ENCODE measurements at regions not wholly inside any gene's neighbourhood (a gene's known extent, or its start where the extent isn't known, plus 50 kb on each side); places are given as distances from the start of the nearest gene placed in this dataset.

DNA sequence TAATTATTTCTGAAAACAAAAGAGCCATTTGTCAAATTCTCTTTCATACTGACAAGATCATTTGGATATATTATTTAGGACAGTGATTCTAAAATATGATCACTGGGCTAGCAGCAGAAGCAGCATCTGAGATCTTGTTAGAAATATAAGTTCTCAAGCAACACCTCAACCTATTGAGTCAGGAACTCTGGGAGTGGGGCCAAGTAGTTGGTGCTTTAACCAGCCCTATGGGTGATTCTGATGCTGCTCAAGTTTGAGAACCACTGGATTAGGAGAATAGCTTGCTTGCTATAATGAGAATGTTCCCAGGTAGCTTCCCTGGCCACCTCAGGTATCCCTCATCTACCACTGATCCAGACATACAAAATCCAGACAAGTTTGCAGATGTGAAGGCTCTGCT, 466.9 kb upstream of the CELF4 start:
- TF ChIP-seq POLR2AphosphoS5 (IDR thresholded peaks at IDR 0.05) (no peak), CTCF (IDR thresholded peaks at IDR 0.05) (no peak), POLR2A (IDR thresholded peaks at IDR 0.05) (no peak)
